ENCODE measurements at regions not wholly inside any gene's neighbourhood (a gene's known extent, or its start where the extent isn't known, plus 50 kb on each side); places are given as distances from the start of the nearest gene placed in this dataset.

GRCh38 chr2:75310876-75311275, 111.6 kb upstream of the TACR1 start:
- no peak for TF ChIP-seq CTCF (conservative IDR thresholded peaks at IDR 0.05; ENCODE audit: control insufficient read depth, insufficient read depth, low read depth, low read length)
- DNase-seq (ENCODE audit: low read depth), result peak; percentile 72
- H3K4me3 ChIP-seq (ENCODE audit: control insufficient read depth, low read depth, low read length), result no peak overlapping the region

- no peak overlapping the region for H3K4me3 ChIP-seq (ENCODE audit: control insufficient read depth, low read depth, low read length)
- TF ChIP-seq CTCF (conservative IDR thresholded peaks at IDR 0.05; ENCODE audit: control insufficient read depth, insufficient read depth, low read depth, low read length), result no peak
- peak; percentile 48 for DNase-seq (ENCODE audit: low read depth)
Observed at GRCh38 chr2:75309596-75310463, 110.5 kb upstream of the TACR1 start.

GRCh38 chr2:75303227-75303626, 103.9 kb upstream of the TACR1 start:
- no peak for TF ChIP-seq CTCF (conservative IDR thresholded peaks at IDR 0.05; ENCODE audit: control insufficient read depth, insufficient read depth, low read depth, low read length)
- no peak for DNase-seq (ENCODE audit: low read depth)
- no peak overlapping the region for H3K4me3 ChIP-seq (ENCODE audit: control insufficient read depth, low read depth, low read length)

GRCh38 chr2:75294362-75294761, 95.0 kb upstream of the TACR1 start:
- no peak overlapping the region for H3K4me3 ChIP-seq (ENCODE audit: control insufficient read depth, low read depth, low read length)
- no peak for DNase-seq (ENCODE audit: low read depth)
- no peak for TF ChIP-seq CTCF (conservative IDR thresholded peaks at IDR 0.05; ENCODE audit: control insufficient read depth, insufficient read depth, low read depth, low read length)

GRCh38 chr2:75292826-75293225, 93.5 kb upstream of the TACR1 start:
- peak; percentile 90 for DNase-seq (ENCODE audit: low read depth)
- no peak overlapping the region for H3K4me3 ChIP-seq (ENCODE audit: control insufficient read depth, low read depth, low read length)
- TF ChIP-seq CTCF (conservative IDR thresholded peaks at IDR 0.05; ENCODE audit: control insufficient read depth, insufficient read depth, low read depth, low read length), result no peak

GRCh38 chr2:75290600-75291150, 91.4 kb upstream of the TACR1 start:
- peak; percentile 67 for TF ChIP-seq CTCF (conservative IDR thresholded peaks at IDR 0.05; ENCODE audit: control insufficient read depth, insufficient read depth, low read depth, low read length)
- peak; percentile 51 for DNase-seq (ENCODE audit: low read depth)

More at GRCh38 chr2:75290600-75291150, 91.4 kb upstream of the TACR1 start:
- H3K4me3 ChIP-seq (ENCODE audit: control insufficient read depth, low read depth, low read length), result no peak overlapping the region
